ENCODE measurements at regions not wholly inside any gene's neighbourhood (a gene's known extent, or its start where the extent isn't known, plus 50 kb on each side); places are given as distances from the start of the nearest gene placed in this dataset.

DNA sequence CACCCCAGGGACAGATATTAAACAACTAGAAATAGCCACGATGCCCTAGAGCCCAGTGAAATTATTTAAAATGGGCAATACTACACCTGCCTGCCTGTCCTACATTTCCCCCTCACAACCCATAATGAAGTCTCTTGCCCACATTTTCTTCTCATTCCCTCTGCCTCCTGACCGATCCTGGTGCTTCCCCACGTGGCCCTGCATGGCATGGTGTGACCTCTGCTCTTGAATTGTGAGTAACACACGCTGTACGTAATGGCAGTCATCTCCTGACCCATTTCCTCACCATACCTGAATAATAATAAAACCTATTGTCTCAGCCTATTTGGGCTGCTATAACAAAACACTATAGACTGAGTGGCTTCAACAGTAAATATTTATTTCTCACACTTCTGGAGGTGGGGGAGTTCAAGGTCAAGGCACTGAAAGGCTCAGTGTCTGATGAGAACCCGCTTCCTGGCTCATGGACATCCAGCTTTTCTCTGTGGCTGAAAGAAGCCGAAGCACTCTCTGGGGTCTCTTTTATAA, 77.0 kb upstream of the ENPP6 start:
- TF ChIP-seq, protein P1, sequence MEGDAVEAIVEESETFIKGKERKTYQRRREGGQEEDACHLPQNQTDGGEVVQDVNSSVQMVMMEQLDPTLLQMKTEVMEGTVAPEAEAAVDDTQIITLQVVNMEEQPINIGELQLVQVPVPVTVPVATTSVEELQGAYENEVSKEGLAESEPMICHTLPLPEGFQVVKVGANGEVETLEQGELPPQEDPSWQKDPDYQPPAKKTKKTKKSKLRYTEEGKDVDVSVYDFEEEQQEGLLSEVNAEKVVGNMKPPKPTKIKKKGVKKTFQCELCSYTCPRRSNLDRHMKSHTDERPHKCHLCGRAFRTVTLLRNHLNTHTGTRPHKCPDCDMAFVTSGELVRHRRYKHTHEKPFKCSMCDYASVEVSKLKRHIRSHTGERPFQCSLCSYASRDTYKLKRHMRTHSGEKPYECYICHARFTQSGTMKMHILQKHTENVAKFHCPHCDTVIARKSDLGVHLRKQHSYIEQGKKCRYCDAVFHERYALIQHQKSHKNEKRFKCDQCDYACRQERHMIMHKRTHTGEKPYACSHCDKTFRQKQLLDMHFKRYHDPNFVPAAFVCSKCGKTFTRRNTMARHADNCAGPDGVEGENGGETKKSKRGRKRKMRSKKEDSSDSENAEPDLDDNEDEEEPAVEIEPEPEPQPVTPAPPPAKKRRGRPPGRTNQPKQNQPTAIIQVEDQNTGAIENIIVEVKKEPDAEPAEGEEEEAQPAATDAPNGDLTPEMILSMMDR (IDR thresholded peaks at IDR 0.05; ENCODE audit: low read depth, low read length, poor library complexity, severe bottlenecking), result no peak
- TF ChIP-seq EZH2phosphoT487 (IDR thresholded peaks at IDR 0.05; ENCODE audit: borderline replicate concordance, low read length), result no peak
